Ovary (tissue), 3 donors: ENCODE measurements at regions not wholly inside any gene's neighbourhood (a gene's known extent, or its start where the extent isn't known, plus 50 kb on each side); places are given as distances from the start of the nearest gene placed in this dataset.

Experiments used
- EP300 ChIP-seq: sonication (generic); formaldehyde crosslinking; IDR thresholded peaks from one replicate; pipeline ENCODE4 v1.6.1; 2017; ENCODE audit warnings: antibody characterized with exemption
- POLR2A ChIP-seq: fragments of 450-650 bp; IDR thresholded peaks from one replicate; pipeline ENCODE4 v1.6.1; 2017; ENCODE audit warnings: antibody characterized with exemption, mild to moderate bottlenecking, moderate library complexity
- TF ChIP-seq, protein P1 (sequence below), 3 donors: fragments of 450-650 bp in 2 of 3; fragments of 200-600 bp in 1 of 3; IDR thresholded peaks; one replicate each; pipeline versions ENCODE4 v1.5.1 to v1.8.0; 2016 to 2022; ENCODE audit warnings: antibody characterized with exemption in 3 of 3, mild to moderate bottlenecking in 1 of 3
- donor health status: DM: no; HTN: no; CAD: no.

DNA sequence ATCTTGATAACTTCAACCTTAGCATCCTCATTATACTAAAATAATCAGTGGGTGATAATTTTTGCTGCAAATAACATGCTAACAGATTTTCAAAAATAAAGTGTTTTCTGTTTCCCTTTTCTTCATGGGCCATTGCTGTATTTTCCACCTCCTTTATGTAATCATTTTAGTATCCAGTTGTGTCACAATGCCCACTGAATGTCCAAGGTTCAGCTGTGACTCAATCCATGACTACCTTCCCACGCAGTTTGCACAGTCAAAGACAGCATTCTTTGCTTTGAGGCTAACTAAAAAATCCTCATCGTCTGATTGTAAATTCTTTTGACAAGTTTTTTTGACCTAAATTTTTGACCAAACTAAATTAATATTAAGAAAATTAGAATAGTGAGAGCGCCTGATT lies 474.1 kb downstream of the FLRT2 start:
- TF ChIP-seq, protein P1, sequence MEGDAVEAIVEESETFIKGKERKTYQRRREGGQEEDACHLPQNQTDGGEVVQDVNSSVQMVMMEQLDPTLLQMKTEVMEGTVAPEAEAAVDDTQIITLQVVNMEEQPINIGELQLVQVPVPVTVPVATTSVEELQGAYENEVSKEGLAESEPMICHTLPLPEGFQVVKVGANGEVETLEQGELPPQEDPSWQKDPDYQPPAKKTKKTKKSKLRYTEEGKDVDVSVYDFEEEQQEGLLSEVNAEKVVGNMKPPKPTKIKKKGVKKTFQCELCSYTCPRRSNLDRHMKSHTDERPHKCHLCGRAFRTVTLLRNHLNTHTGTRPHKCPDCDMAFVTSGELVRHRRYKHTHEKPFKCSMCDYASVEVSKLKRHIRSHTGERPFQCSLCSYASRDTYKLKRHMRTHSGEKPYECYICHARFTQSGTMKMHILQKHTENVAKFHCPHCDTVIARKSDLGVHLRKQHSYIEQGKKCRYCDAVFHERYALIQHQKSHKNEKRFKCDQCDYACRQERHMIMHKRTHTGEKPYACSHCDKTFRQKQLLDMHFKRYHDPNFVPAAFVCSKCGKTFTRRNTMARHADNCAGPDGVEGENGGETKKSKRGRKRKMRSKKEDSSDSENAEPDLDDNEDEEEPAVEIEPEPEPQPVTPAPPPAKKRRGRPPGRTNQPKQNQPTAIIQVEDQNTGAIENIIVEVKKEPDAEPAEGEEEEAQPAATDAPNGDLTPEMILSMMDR (IDR thresholded peaks at IDR 0.05): no peak
- TF ChIP-seq POLR2A (no peak), EP300 (no peak)
